ENCODE measurements at regions not wholly inside any gene's neighbourhood (a gene's known extent, or its start where the extent isn't known, plus 50 kb on each side); places are given as distances from the start of the nearest gene placed in this dataset.

DNA sequence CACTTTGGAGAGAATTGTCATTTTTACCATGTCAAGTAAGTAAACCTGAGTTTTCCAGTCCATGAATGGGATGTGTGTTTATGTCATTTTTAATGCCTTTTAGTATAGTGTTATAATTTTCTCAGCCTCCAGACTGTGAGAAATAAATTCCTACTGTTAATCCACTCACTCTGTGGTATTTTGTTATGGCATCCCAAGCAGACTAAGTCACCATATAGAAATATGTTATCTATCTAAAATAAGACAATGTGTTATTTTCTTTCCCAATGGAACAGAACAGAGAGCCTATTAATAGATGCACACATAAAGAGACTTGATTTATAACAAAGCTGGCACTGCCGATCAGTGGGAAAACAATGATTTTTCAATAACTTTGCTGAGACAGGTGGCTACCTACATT is 70.2 kb upstream of the SLC4A11 start:
- no peak for DNase-seq

DNA sequence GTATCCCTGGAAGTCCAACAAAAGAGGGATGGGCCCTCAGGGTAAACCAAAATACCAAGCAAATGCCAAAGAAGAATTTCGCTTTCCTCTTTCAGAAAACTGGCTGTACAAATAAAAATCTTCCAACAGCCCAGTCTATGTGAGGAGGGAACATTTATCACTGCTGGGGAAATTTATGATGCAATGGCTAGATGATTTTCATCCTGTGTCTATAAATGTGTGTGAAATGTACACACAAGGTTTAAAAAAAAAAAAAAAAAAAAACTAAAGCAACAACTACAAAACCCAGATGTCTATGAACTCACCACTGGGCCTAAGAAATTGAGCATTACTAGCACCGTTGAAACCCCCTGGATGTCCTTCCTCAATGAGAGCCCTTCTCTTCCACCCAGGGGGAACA is 68.7 kb upstream of the SLC4A11 start:
- no peak for DNase-seq

DNA sequence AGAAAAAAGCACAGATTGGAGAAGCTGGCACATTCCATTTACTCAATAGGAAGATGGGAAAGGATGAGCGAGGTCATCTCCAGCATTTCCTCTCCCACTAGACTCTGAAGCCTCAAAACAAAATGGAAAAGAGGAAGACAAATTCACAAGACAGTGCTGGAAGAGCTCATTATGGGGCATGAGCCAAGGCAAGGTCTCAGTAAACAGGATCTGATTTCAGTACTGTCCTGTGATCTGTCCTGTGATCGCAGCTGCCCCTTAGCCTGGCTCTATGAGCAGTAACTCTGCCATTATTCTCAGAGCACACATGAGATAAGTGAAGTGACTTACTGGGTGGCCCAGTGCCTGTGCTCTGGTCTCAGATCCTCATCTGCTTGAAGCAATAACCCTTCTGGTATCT is 68.1 kb upstream of the SLC4A11 start:
- DNase-seq, result no peak

DNA sequence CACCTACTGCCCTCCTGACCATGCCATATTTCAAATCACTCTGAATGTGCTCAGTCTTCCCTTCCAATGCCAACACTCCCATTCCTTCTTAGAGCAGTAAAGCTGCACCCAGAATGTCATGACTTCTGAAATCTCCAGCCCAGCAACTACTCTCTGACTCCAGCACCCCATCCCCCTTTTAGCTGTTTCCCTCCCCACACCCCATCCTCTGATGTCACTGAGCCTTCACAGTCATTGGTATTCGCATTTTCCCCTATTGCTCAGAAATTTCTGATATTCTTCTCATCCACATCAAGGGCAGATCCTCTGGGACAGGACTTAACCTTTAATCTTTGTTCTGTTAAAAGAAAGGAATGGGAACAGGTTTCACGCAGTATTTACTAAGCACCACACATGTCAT is 67.1 kb upstream of the SLC4A11 start:
- DNase-seq, result no peak

DNA sequence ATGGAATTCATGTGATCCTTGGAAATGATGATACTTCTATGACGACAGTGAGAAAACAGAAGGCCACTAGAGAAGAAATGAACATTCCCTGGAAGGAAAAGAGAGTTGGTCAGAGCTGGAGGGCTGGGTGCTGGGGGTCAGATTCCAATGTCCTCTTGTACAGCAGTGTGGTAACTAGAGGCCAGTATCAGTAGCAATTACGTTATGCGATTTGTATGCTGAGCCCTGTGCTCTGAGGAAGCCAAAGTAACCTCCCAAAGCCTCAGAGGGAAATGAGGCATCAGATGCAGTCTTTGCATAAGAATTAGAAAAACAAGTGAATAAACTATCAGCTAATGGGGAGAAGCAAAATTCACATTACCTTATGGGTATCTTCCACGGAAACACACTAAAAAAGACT is 65.5 kb upstream of the SLC4A11 start:
- no peak for DNase-seq

DNA sequence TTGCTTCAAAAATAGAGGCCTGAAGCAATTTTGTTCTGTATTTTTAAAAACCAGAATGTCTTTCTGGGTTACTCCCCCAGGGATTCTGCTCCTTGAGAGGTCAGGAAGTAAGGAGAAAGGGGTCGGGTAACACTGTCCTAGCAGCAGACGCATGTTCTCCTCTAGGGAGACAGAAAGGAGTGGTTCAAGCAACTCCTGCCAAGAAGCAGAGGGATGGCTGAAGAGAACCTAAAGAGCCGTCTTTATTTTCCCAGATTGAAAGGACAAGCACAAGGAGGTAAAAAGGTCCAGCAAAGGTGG is 58.0 kb upstream of the SLC4A11 start:
- no peak for DNase-seq

DNA sequence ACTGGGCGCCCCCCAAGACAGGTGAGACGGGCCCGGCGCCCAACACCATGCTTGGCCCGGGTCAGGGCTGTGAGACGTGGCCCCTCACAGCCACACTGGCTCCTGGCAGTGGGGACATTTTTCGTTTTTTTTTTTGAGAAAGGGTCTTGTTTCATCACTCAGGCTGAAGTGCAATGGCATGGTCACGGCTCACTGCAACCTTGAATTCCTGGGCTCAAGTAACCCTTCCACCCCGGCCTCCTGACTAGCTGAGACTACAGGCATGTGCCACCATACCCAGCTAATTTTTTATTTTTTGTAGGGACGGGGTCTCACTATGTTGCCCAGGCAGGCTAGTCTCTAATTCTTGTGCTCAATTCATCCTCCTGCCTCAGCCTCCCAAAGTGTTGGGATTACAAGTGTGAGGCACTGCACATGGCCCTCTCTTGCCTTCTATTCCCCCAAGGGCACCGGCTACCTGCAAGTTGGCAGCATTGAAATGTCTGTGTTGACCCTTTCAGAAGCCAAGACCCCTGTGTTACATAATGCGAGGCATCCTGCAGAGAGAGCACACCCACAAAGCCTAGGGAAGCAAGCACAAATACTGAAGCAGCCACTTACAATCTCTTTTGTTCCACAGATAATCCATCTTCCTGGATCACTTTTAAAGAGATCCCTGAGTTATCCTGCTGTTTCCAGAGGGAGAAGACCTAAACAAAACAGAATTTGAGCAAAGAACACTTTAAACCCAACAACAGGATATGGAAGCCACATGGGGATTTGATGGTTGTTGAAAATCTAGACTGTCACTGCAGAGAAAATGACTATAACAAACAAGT is 57.5 kb upstream of the SLC4A11 start:
- no peak for DNase-seq

All from AML-193 (cell line).